CD4-positive, alpha-beta T cell treated with Interferon alpha-2 for 1 hour (primary cell): ENCODE measurements at regions not wholly inside any gene's neighbourhood (a gene's known extent, or its start where the extent isn't known, plus 50 kb on each side); places are given as distances from the start of the nearest gene placed in this dataset.
"Not testable (repeated sequence)": the region's sequence is repeated elsewhere in the genome, so short reads cannot be mapped to it uniquely, and the experiment has no call there.

Experiments
- DNase-seq, 2 donors: peaks; one replicate each; pipeline ENCODE4 v3.0.0-alpha.2; 2020 to 2022

DNA sequence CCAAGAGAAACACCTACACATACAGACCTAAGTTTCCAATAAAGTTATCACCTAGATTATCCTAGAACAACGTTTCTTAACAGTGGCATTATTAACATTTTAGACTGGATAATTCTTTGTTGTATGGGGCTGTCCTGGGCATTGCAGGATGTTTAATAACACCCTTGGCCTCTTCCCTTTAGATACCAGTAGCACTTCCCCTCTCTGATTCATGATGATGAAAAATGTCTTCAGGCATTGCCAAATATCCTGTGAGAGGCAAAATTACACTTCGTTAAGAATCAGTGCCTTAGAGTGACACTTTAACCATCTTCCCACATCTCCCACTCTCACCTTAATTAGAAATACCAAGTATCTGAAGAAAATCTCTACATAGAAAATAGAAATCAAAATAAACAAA lies 352.6 kb downstream of the CGGBP1 start:
- peak in 1 of 2 donors; percentile 3 for DNase-seq

DNA sequence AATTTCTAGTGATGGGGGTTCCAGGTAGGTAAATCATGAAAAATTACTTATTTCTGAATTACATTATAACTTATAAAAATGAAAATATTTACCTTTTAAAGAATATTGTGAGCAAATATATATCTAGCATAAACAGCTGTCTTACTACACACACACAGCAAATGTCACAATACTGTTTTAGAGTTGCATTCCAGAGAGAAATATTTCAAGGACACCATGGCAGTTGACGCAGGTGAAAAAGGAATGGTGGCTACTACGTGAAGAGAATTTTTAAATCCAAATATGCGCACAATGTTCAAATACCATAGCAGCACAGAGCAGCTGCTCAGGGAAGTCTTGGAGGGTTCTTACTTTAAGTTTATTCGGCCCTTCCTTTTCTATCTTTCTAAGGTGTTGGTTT lies 356.2 kb downstream of the CGGBP1 start:
- DNase-seq, result no peak

DNA sequence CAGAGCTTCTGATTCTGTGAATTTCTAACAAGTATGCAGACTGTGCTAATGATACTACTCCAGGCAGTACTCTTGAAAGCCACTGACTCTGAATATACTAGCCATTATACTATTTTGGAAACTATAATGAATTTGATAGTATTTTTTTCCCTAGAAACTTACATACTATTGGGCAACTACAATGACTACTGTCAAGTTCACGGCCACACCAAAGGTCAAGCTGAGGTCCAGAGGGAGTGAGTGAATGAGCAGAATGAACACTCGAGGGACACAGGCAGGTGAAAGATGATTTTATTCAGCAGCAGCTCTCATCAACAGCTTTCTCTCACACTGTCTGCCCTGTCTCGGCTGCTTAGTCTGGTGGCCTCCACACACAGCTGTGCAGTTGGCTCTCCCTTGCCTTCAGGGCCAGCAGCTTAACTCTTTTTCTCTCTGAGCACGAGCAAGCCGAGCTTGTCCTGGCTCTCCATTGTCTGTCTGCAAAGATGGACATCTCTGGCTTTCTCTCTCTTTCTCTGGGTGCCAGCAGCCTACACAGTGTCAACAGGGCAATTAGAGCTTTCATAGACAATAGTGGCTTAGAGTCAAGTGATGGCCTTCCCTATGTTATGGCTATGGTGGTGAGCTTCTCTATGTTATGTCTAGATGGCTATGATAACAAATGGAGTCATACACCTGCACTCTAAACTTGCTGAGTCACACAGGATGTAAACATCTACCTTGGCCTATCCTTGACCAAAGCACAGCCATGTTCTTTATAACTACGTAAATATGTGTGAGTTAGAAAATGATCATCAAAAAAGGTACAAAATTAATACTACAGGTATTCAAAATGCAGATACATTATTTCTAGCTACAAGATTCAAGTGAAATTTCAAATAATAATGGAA lies 362.4 kb downstream of the CGGBP1 start:
- no peak for DNase-seq

- no peak for DNase-seq
Measured at GRCh38 chr3:87694678-87695077, 364.1 kb downstream of the CGGBP1 start.

GRCh38 chr3:87691109-87691508 lies 367.7 kb downstream of the CGGBP1 start:
- DNase-seq, result no peak

- DNase-seq, result not testable (repeated sequence)
Measured at GRCh38 chr3:87678984-87679660, 379.7 kb downstream of the CGGBP1 start.

DNA sequence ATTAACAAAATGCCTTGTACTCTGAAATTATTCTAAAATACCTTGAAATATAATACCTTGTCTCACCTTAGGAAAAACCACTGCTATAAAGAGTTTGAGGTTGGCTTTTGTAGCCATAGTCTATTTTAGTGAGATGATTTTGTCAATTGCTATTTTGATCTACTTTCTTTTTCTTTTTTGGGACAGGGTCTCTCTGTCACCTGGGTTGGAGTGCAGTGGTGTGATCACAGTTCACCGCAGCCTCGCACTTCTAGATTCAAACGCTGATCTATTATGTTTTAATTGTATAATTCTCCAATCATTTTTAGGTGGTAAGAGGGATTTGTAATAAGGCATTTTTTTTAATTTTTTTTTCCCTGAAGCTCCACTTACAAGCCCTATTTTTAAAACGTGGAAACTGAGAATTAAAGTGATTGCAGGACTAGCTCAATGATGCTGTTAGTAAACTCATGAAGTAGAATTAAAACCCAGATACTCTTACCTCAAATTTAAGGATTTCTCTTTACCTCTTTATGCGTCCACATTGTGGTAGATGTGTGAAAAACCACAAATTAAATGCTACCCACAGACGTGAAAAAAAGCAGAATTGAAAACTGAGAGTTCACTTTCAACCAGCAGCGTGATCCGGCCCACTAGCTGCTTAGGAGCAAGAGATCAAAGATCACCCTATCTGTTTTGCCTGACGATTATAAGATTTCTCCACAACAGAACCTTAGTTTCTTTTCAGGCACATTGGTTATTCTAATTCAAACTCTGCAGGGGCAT lies 384.2 kb downstream of the CGGBP1 start:
- DNase-seq, result no peak

GRCh38 chr3:87673132-87673531 lies 385.7 kb downstream of the CGGBP1 start:
- no peak for DNase-seq

DNA sequence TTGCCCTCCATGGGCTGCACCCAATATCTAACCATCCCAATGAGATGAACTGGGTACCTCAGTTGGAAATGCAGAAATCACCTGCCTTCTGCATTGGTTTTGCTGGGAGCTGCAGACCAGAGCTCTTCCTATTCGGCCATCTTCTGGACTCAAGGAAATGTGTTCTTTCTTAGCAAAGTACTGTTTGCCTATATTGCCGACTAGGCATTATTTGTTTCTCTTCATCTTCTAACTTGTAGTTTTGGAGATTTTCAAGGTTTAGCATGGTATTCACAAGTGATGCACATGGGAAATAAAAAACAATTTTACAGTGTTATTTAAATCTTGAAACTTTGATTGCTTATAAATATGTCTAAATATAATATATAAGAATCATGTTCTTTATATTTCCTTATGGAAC lies 377.8 kb upstream of the POU1F1 start:
- no peak for DNase-seq

DNA sequence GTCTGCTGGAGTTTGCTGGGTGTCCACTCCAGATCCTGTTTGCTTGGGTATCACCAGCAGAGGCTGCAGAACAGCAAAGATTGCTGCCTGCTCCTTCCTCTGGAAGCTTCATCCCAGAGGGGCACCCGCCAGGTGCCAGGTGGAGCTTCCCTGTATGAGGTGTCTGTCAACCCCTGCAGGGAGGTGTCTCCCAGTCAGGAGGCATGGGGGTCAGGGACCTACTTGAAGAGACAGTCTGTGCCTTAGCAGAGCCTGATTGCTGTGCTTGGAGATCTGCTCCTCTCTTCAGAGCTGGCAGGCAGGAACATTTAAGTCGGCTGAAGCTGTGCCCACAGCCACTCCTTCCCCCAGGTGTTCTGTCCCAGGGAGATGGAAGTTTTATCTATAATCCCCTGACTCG lies 376.8 kb upstream of the POU1F1 start:
- DNase-seq, result not testable (repeated sequence)

GRCh38 chr3:87634426-87634825 lies 358.0 kb upstream of the POU1F1 start:
- no peak for DNase-seq

DNA sequence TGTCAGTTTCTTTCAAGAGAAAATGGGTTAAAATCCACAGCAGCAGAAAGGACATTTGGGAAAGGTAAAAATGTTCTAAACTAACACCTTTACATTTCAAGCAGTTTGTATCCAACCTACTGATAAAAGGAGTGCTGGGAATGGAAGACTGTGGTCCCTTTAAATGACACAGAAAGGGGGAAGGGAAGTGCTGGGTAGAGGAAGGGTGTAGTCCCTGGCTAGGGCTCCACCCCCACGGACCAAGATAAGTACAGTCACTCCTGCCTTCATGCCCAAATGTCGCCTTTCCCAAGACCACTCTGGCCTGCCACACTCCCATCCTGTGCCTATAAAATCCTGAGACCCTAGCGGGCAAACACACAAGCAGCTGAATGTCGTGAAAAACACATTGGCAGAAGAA lies 350.9 kb upstream of the POU1F1 start:
- no peak for DNase-seq

GRCh38 chr3:87626546-87626945 lies 350.2 kb upstream of the POU1F1 start:
- DNase-seq, result no peak

DNA sequence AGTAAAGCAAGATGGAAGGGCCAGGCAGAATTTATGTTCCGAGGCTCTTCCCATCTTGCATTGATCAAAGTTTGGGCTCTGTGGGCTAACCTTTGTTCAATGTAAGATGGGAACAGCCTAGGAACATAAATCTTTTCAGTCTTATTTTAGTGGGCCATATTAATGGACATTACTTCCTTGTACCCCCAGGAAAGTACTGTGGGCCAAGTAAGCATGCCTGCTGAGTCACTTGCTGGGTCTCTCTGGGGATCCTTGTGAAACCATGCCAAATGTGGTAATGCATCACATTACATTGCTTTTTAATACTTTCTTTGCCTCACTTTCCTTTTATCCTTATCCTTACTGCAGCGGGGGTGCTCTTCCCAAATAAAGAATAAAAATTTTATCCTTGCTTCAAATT lies 349.5 kb upstream of the POU1F1 start:
- no peak for DNase-seq

GRCh38 chr3:87624860-87625259 lies 348.5 kb upstream of the POU1F1 start:
- no peak for DNase-seq

DNA sequence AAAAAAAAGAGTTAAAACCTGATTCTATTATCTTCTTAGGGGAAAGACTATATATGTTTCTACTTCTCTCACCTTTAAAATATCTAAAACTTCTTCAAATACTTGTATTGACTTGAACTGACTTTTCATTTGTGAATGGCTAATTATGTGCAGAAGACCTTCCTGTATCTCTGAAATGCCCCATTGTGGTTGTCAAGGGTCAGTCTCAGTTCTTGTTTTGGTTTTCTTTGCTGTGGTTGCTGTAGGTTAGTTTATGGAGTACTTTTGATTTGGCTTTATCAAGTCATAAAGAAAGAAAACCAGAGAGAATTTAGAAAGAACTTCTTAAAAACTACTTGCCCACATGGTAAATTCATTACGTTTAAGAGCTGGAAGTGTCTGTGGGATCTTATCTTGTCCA lies 345.3 kb upstream of the POU1F1 start:
- no peak for DNase-seq

GRCh38 chr3:87615506-87615905 lies 339.1 kb upstream of the POU1F1 start:
- no peak for DNase-seq

DNA sequence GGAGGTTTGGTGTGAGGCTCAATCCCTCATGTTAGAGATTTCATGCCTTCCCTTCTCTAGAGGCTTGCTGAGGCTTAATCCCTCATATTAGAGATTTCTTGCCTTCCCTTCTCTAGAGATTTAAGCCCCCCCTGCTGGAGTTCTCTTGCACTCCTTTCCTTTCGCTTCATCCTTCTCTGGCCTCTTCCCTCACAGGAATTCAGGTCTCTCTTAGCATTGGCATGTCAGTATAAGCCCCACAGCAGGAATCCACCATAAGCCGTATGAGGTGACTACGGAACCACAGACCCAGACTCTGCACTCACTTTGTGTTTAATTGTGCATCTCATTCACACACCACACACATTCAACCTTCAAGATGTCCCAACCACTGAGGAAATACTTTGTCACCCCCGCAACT lies 338.6 kb upstream of the POU1F1 start:
- no peak for DNase-seq

- DNase-seq, result no peak
Measured at GRCh38 chr3:87607234-87607633, 330.9 kb upstream of the POU1F1 start.

DNA sequence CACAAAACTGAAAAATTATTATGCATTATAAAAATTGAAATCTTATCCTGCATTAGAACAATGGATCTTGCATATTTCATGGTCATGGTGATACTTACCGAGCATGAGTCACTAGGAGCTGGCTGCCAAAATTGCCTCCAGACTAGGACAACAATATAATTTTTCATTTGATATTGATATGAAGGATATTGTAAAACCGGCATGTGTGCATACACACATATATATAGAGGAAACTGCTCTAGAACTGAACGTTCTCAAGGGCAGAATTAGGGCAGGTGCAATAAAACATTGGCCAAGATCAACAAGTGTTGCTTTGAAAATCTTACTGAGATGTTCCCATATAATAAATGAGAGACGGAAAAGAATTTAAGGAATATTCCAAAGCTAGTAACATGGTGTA lies 319.4 kb upstream of the POU1F1 start:
- DNase-seq, result no peak

DNA sequence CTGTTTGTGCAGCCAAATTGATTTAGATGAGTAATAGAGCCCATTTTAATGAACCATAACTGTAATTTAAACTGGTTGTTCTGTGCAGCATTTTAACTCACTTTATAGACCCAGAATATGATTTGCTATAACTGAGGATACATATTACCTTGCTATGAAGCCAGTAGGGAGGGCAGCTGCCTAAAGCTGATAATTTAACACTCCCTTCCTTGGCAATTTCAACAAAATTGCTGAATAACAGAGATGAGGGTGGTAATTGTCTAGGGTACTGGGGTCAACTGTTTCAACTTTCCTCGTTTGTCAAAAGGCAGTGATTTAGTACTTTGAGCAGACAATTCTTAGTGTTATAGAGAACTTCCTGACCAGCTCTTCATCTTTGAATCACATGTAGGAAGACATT lies 304.9 kb upstream of the POU1F1 start:
- no peak for DNase-seq

GRCh38 chr3:87576752-87577151 lies 300.4 kb upstream of the POU1F1 start:
- no peak for DNase-seq

DNA sequence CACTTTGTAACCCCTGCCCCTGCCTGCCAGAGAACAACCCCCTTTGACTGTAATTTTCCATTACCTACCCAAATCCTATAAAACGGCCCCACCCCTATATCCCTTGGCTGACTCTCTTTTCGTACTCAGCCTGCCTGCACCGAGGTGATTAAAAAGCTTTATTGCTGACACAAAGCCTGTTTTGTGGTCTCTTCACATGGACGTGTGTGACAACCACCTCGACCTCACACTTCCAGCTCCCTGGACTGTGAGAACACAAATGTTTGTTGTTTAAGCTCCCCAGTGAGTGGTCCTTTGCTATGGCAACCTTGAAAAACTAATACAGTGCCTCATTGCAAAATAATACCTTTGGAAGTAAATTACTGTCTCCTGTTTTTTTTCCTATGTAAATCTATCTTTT lies 299.2 kb upstream of the POU1F1 start:
- DNase-seq, result no peak

GRCh38 chr3:87568331-87568730 lies 291.9 kb upstream of the POU1F1 start:
- no peak for DNase-seq
